Loucy (cell line): ENCODE measurements at regions not wholly inside any gene's neighbourhood (a gene's known extent, or its start where the extent isn't known, plus 50 kb on each side); places are given as distances from the start of the nearest gene placed in this dataset.

Source experiments
- H2AFZ ChIP-seq: fragments of 200-600 bp; sonication (generic); 2 replicates; pipeline ENCODE4 v1.6.0; 2016; ENCODE audit warnings: antibody characterized with exemption, mild to moderate bottlenecking, low read length, moderate library complexity
- H3F3A ChIP-seq: fragments of 200-600 bp; 2 replicates; pipeline ENCODE4 v1.6.0; 2016; ENCODE audit warnings: antibody characterized with exemption, low read depth, mild to moderate bottlenecking
- H3K27me3 ChIP-seq: fragments of 200-600 bp; sonication (generic); 2 replicates; pipeline ENCODE4 v1.6.1; 2014; ENCODE audit warnings: low read length, mild to moderate bottlenecking; ENCODE audit not compliant: insufficient read depth, poor library complexity, severe bottlenecking
- H3K36me3 ChIP-seq: fragments of 200-600 bp; sonication (generic); 2 replicates; pipeline ENCODE4 v1.6.1; 2016; ENCODE audit warnings: low read length; ENCODE audit not compliant: insufficient read depth
- H3K4me1 ChIP-seq: fragments of 200-600 bp; sonication (generic); 2 replicates; pipeline ENCODE4 v1.5.1; 2014; ENCODE audit warnings: low read length, mild to moderate bottlenecking; ENCODE audit not compliant: insufficient read depth, poor library complexity, severe bottlenecking
- H3K4me2 ChIP-seq: fragments of 200-600 bp; sonication (generic); 2 replicates; pipeline ENCODE4 v1.6.0; 2014; ENCODE audit warnings: antibody characterized with exemption, low read length, low read depth, mild to moderate bottlenecking; ENCODE audit not compliant: poor library complexity, severe bottlenecking
- H3K4me3 ChIP-seq: fragments of 200-600 bp; sonication (generic); 2 replicates; pipeline ENCODE4 v1.5.1; 2014; ENCODE audit warnings: low read length, mild to moderate bottlenecking, mixed read lengths; ENCODE audit not compliant: poor library complexity, severe bottlenecking
- H3K79me2 ChIP-seq: fragments of 200-600 bp; sonication (generic); 2 replicates; pipeline ENCODE4 v1.6.1; 2014; ENCODE audit warnings: low read length; ENCODE audit not compliant: insufficient read depth
- H3K9ac ChIP-seq: fragments of 200-600 bp; sonication (generic); 2 replicates; pipeline ENCODE4 v1.6.0; 2014; ENCODE audit warnings: mild to moderate bottlenecking, low read depth, low read length, moderate library complexity; ENCODE audit not compliant: poor library complexity, severe bottlenecking
- H3K9me2 ChIP-seq: fragments of 200-600 bp; sonication (generic); replicated peaks from 2 replicates; pipeline ENCODE4 v1.6.1; 2016; ENCODE audit warnings: low read depth, low read length, mixed read lengths
- H3K9me3 ChIP-seq: fragments of 200-600 bp; sonication (generic); 2 replicates; pipeline ENCODE4 v1.6.1; 2014; ENCODE audit warnings: mild to moderate bottlenecking, antibody characterized with exemption, low read length, low read depth; ENCODE audit not compliant: insufficient read depth
- H4K20me1 ChIP-seq: fragments of 200-600 bp; sonication (generic); 2 replicates; pipeline ENCODE4 v1.6.0; 2014; ENCODE audit warnings: antibody characterized with exemption, low read length, mild to moderate bottlenecking; ENCODE audit not compliant: insufficient read depth, poor library complexity, severe bottlenecking
- EZH2phosphoT487 ChIP-seq: fragments of 200-600 bp; IDR thresholded peaks from 2 replicates; pipeline ENCODE4 v1.6.1; 2018; ENCODE audit warnings: antibody characterized with exemption, mild to moderate bottlenecking, moderate library complexity, borderline replicate concordance
- TF ChIP-seq, protein P1 (sequence below): fragments of 200-600 bp; sonication (generic); conservative IDR thresholded peaks from 2 replicates; pipeline ENCODE4 v1.5.1; 2014; ENCODE audit warnings: mild to moderate bottlenecking, antibody characterized with exemption, low read length

DNA sequence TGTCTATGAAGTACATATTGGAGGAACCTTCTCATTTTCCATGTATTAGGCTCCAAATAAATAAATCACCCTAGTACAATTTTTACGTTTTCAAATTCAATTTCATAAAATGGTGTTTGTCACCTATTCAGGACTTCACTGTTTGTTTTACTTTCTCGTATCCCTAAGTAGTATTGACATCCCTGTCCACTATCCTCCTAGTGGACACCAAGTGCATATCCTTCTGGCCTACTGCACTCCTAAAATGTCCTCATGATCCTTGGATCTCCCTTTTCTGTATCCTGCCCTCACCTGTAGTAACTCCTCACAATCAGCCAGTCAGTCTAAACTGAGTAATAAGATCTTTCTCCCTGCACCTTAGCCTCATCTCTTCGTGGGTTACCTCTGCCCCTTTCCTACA lies 539.9 kb downstream of the DMRTA1 start:
- Histone ChIP-seq H3K4me3 (no peak overlapping the region), H2AFZ (no peak overlapping the region), H3K9ac (no peak overlapping the region), H3K36me3 (no peaks in the 10 kb centered on the region), H3K4me1 (no peaks in the 10 kb centered on the region), H3K27me3 (no peaks in the 10 kb centered on the region), H3K79me2 (no peaks in the 10 kb centered on the region), H3K9me2 (no peaks in the 10 kb centered on the region), H3F3A (no peaks in the 10 kb centered on the region), H3K9me3 (no peaks in the 10 kb centered on the region), H3K4me2 (no peak overlapping the region), H4K20me1 (no peaks in the 10 kb centered on the region)
- TF ChIP-seq EZH2phosphoT487 = no peak
- TF ChIP-seq, protein P1, sequence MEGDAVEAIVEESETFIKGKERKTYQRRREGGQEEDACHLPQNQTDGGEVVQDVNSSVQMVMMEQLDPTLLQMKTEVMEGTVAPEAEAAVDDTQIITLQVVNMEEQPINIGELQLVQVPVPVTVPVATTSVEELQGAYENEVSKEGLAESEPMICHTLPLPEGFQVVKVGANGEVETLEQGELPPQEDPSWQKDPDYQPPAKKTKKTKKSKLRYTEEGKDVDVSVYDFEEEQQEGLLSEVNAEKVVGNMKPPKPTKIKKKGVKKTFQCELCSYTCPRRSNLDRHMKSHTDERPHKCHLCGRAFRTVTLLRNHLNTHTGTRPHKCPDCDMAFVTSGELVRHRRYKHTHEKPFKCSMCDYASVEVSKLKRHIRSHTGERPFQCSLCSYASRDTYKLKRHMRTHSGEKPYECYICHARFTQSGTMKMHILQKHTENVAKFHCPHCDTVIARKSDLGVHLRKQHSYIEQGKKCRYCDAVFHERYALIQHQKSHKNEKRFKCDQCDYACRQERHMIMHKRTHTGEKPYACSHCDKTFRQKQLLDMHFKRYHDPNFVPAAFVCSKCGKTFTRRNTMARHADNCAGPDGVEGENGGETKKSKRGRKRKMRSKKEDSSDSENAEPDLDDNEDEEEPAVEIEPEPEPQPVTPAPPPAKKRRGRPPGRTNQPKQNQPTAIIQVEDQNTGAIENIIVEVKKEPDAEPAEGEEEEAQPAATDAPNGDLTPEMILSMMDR = no peak; the same call in 1 of the 2 replicates

DNA sequence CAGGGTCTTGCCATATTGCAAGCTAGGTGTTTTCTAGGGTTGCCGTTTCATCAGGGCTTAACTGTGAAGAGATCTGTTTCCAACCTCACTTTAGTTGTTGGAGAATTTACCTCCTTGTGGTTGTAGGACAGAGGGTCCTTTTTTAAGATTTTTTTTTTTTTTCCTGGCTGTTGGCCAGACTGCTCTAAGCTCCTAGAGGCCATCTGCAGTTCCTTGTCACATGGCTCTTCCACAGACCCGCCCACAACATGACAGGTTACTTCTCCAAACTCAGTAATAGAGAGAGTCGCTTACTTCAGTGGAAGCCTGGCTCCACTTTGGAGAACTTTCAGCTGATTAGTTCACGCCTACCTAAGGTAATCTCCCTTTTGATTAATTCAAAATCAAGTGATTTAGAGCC lies 543.7 kb downstream of the DMRTA1 start:
- H3K27me3 ChIP-seq = no peaks in the 10 kb centered on the region
- TF ChIP-seq EZH2phosphoT487 = no peak
- TF ChIP-seq, protein P1 = no peak
- no peaks in the 10 kb centered on the region for H3K79me2 ChIP-seq
- H3K9me3 ChIP-seq = no peaks in the 10 kb centered on the region
- no peak overlapping the region for H3K4me2 ChIP-seq
- no peaks in the 10 kb centered on the region for H3K36me3 ChIP-seq
- H3K9ac ChIP-seq = no peak overlapping the region
- H3F3A ChIP-seq = no peaks in the 10 kb centered on the region
- H3K4me1 ChIP-seq = no peaks in the 10 kb centered on the region
- H3K4me3 ChIP-seq = no peak overlapping the region
- no peaks in the 10 kb centered on the region for H4K20me1 ChIP-seq
- H2AFZ ChIP-seq = no peak overlapping the region
- no peaks in the 10 kb centered on the region for H3K9me2 ChIP-seq

DNA sequence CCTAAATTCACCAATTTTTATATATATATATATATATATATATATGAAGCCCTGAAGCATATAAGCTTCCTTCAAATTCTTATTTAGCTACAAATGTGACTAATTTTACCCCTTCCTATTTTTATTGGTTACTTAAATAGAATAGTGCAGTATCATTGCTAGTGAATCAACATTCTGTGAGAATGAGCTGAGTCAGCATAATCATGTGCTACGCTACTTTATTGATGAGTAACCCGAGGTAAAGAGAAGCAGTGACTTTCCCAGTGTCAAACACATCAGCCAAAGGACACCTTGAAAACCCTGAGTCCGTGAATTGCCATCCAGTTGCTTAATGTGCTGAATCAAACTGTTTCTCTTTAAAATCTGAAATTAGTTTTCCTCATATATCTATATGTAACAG lies 546.2 kb downstream of the DMRTA1 start:
- H3K4me1 ChIP-seq = no peaks in the 10 kb centered on the region
- H3K9me3 ChIP-seq = no peaks in the 10 kb centered on the region
- no peak overlapping the region for H3K9ac ChIP-seq
- no peaks in the 10 kb centered on the region for H4K20me1 ChIP-seq
- no peak overlapping the region for H2AFZ ChIP-seq
- H3K9me2 ChIP-seq = no peaks in the 10 kb centered on the region
- no peak for TF ChIP-seq EZH2phosphoT487
- TF ChIP-seq, protein P1 = no peak
- H3K4me3 ChIP-seq = no peak overlapping the region
- H3K27me3 ChIP-seq = no peaks in the 10 kb centered on the region
- H3K4me2 ChIP-seq = no peak overlapping the region
- H3K79me2 ChIP-seq = no peaks in the 10 kb centered on the region
- no peaks in the 10 kb centered on the region for H3F3A ChIP-seq
- no peaks in the 10 kb centered on the region for H3K36me3 ChIP-seq
